ENCODE measurements at regions not wholly inside any gene's neighbourhood (a gene's known extent, or its start where the extent isn't known, plus 50 kb on each side); places are given as distances from the start of the nearest gene placed in this dataset.

- no peaks in the 10 kb centered on the region for H3K9me3 Mint-ChIP-seq (ENCODE audit: low read depth)
- TF ChIP-seq, protein P1, sequence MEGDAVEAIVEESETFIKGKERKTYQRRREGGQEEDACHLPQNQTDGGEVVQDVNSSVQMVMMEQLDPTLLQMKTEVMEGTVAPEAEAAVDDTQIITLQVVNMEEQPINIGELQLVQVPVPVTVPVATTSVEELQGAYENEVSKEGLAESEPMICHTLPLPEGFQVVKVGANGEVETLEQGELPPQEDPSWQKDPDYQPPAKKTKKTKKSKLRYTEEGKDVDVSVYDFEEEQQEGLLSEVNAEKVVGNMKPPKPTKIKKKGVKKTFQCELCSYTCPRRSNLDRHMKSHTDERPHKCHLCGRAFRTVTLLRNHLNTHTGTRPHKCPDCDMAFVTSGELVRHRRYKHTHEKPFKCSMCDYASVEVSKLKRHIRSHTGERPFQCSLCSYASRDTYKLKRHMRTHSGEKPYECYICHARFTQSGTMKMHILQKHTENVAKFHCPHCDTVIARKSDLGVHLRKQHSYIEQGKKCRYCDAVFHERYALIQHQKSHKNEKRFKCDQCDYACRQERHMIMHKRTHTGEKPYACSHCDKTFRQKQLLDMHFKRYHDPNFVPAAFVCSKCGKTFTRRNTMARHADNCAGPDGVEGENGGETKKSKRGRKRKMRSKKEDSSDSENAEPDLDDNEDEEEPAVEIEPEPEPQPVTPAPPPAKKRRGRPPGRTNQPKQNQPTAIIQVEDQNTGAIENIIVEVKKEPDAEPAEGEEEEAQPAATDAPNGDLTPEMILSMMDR (IDR thresholded peaks at IDR 0.05): no peak
- no peaks in the 10 kb centered on the region for H3K36me3 Mint-ChIP-seq (ENCODE audit: low read depth)
- no peak for DNase-seq (ENCODE audit: low spot score)
- no peak overlapping the region for H3K27ac Mint-ChIP-seq (ENCODE audit: unreplicated experiment)
- H3K27me3 Mint-ChIP-seq (ENCODE audit: low read depth): peaks cover under 1% of the 10 kb centered on the region
- H3K4me3 Mint-ChIP-seq (ENCODE audit: unreplicated experiment): no peak overlapping the region
- H3K4me1 Mint-ChIP-seq (ENCODE audit: low read depth): peaks cover 38% of the 10 kb centered on the region
Measured at GRCh38 chr10:78565841-78566240, 502.9 kb upstream of the ZMIZ1 start.

- H3K9me3 Mint-ChIP-seq (ENCODE audit: low read depth): no peaks in the 10 kb centered on the region
- H3K27ac Mint-ChIP-seq (ENCODE audit: unreplicated experiment): peak overlapping the region; percentile 62
Measured at GRCh38 chr10:78566284-78567111, 502.3 kb upstream of the ZMIZ1 start.

GRCh38 chr10:78567680-78568455, 500.9 kb upstream of the ZMIZ1 start:
- Mint-ChIP-seq H3K9me3 (ENCODE audit: low read depth) (no peaks in the 10 kb centered on the region), H3K36me3 (ENCODE audit: low read depth) (no peaks in the 10 kb centered on the region), H3K4me1 (ENCODE audit: low read depth) (peaks cover 37% of the 10 kb centered on the region), H3K27ac (ENCODE audit: unreplicated experiment) (no peak overlapping the region), H3K27me3 (ENCODE audit: low read depth) (no peaks in the 10 kb centered on the region), H3K4me3 (ENCODE audit: unreplicated experiment) (no peak overlapping the region)
- no peak for DNase-seq (ENCODE audit: low spot score)
- TF ChIP-seq, protein P1 (IDR thresholded peaks at IDR 0.05): no peak

More at GRCh38 chr10:78566284-78567111, 502.3 kb upstream of the ZMIZ1 start:
- DNase-seq (ENCODE audit: low spot score): no peak
- Mint-ChIP-seq H3K36me3 (ENCODE audit: low read depth) (no peaks in the 10 kb centered on the region), H3K27me3 (ENCODE audit: low read depth) (no peaks in the 10 kb centered on the region), H3K4me3 (ENCODE audit: unreplicated experiment) (no peak overlapping the region), H3K4me1 (ENCODE audit: low read depth) (peaks cover 40% of the 10 kb centered on the region)
- TF ChIP-seq, protein P1 (IDR thresholded peaks at IDR 0.05): no peak

DNA sequence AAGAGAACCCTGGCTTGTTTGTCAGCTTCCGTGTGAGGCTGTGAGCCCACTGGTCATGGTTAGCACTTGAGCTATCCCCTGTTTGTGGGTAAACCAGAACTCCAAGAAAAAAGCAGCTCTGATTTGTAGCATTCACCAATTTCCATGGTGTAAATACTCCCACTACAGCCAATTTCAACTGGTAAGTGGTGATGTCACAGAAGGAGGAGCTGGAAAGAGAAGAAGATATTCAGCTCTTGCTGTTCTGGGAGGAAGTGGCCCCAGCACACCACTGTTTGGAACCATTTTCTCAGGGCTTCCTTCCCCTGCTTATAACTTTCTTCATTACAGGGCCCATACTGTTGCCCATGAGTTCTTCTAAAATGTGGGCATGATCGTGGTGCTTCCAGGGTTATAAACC, 500.1 kb upstream of the ZMIZ1 start:
- no peak for DNase-seq (ENCODE audit: low spot score)
- TF ChIP-seq, protein P1 (IDR thresholded peaks at IDR 0.05): no peak
- Mint-ChIP-seq H3K9me3 (ENCODE audit: low read depth) (no peaks in the 10 kb centered on the region), H3K36me3 (ENCODE audit: low read depth) (no peaks in the 10 kb centered on the region), H3K27ac (ENCODE audit: unreplicated experiment) (no peak overlapping the region), H3K4me1 (ENCODE audit: low read depth) (peaks cover 31% of the 10 kb centered on the region), H3K4me3 (ENCODE audit: unreplicated experiment) (no peak overlapping the region), H3K27me3 (ENCODE audit: low read depth) (no peaks in the 10 kb centered on the region)

DNA sequence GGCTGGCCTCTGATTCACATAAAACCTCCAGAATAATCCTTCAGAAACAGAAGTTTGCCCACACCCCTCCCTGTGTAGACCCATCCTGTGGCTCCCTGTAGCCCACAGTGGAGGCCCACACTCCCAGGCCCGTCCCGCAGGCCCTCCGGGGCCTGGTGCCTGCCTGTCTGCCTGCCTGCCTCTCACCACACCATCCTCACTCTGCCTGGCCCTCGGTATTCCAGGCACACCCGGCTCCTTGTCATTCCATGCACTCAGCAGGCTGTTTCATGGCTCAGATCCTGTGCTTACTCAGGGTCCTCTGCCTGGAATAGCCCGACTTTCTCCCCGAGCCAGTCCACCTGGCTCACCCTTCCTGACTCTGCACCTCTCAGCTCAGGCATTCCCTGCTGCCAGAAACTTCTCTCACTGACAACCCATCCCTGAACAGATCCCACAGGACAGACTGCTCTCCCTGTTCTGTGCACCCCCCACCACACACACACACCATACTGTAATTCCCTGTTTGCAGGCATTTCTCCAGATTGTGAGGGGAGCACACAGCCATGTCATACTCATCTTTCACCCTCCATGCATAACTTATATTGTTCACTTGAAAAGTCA, 498.0 kb upstream of the ZMIZ1 start:
- no peaks in the 10 kb centered on the region for H3K36me3 Mint-ChIP-seq (ENCODE audit: low read depth)
- no peak for DNase-seq (ENCODE audit: low spot score)
- no peak overlapping the region for H3K27ac Mint-ChIP-seq (ENCODE audit: unreplicated experiment)
- peaks cover 39% of the 10 kb centered on the region for H3K4me1 Mint-ChIP-seq (ENCODE audit: low read depth)
- H3K27me3 Mint-ChIP-seq (ENCODE audit: low read depth): no peaks in the 10 kb centered on the region
- no peaks in the 10 kb centered on the region for H3K9me3 Mint-ChIP-seq (ENCODE audit: low read depth)
- no peak overlapping the region for H3K4me3 Mint-ChIP-seq (ENCODE audit: unreplicated experiment)
- TF ChIP-seq, protein P1 (IDR thresholded peaks at IDR 0.05): no peak
